Cardiac septum (tissue), 1 donor: ENCODE measurements at regions not wholly inside any gene's neighbourhood (a gene's known extent, or its start where the extent isn't known, plus 50 kb on each side); places are given as distances from the start of the nearest gene placed in this dataset.

Source experiments
- DNase-seq: peaks from one replicate; pipeline ENCODE4 v3.0.0-alpha.2; 2020; ENCODE audit warnings: low spot score
- intact Hi-C: fragments of 100-400 bp; cut with DNase I; formaldehyde crosslinking; loops from one replicate; pipeline ENCODE4 v1.14.0; 2022
- donor health status: DM: no; HTN: no; CAD: no.

GRCh38 chr5:77948476-77948875 is 172.3 kb upstream of the TBCA start:
- DNase-seq = no peak
- intact Hi-C loops = no loop called here

DNA sequence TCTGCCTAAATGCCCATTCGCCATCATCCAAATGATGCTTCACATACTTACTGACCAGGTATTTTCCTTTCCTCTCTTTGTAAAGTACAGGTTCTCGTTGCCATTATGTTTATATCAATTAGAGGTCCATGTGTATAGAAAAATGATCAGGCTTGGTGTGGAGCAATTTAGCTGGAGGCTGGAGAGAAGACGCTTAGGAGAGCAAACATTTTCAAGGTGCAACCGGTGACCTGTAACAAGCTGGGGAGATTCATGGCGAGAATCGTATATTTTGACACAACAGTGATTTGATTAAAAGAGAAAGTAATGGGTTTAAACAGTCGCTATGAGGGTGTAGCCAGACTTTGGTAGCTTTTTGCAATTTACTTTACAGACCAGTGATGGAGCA is 170.9 kb upstream of the TBCA start:
- intact Hi-C loops = no loop called here
- no peak for DNase-seq

DNA sequence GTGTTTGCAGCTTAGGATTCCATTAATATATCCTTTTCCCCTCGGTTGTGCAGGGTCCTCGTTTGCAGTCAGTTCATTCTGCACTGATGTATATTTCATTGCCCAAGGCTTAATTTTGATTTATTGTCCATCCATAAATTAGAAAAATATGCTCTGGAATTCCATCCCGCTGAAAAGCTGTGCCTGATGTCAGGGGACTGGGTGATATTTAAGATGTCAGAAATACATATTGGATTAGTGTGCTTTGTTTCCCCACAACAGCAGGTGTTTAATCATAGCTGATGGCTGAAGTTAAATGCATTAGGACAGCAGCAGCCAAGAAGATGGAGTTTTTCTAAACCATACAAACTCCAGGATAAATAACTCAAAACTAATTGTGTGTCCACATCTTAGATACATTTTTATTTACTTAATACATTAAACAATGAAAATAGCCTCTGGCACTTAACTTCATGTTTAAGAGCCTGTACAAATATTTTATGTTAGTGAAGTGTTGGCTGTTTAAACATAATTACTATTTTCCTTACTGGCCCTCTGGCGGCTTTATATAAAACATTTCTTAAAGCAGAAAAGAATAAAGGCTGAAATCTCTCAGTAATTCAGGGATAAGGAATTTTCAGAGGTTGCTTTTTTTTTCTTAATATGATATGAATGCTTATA is 170.4 kb upstream of the TBCA start:
- intact Hi-C loops = no loop called here
- DNase-seq = no peak

DNA sequence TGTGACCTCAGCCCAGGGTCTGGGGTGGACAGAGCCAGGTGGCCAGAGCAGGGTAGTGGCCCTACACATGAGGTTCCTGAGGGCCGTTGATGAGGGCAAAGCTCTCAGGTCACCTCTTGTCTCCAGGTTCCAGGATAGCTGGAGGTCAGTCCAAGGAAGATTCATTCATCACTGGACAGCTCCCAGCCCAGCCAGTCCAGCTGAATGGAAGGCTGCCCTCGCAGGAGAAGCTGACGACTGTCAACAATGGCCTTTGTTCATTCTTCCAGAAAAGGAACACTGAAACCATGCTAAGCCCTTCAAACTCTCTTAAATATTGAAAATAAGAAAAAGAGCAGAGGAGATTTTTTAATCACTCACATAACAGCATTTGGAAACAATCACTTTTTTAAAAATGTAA is 169.7 kb upstream of the TBCA start:
- intact Hi-C loops = no loop called here
- DNase-seq = no peak

- DNase-seq = no peak
- intact Hi-C loops = no loop called here
Observed at GRCh38 chr5:77944757-77945340, 168.7 kb upstream of the TBCA start.

GRCh38 chr5:77943851-77944250 is 167.7 kb upstream of the TBCA start:
- intact Hi-C loops = no loop called here

GRCh38 chr5:77942578-77943239 is 166.6 kb upstream of the TBCA start:
- no peak for DNase-seq
- intact Hi-C loops = no loop called here

More at GRCh38 chr5:77943851-77944250, 167.7 kb upstream of the TBCA start:
- DNase-seq = no peak

GRCh38 chr5:77937015-77937908 is 161.1 kb upstream of the TBCA start:
- intact Hi-C loops = no loop called here
- no peak for DNase-seq

DNA sequence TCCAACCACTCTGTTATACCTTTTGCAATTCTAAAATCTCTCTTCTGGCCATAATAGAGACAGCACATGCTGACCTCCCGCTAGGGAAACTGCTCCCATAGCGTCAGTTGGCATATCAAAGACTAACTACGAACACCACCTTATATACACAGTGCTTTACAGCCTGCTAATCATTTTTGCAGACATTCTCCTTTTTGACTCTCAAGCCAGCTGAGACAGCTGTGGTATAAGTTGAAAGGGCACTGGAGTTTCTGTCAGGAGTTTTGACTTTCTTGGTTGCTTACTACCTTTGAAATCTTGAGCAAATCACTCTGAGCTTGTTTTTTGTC is 160.2 kb upstream of the TBCA start:
- intact Hi-C loops = no loop called here
- DNase-seq = no peak

GRCh38 chr5:77935506-77936364 is 159.6 kb upstream of the TBCA start:
- intact Hi-C loops = no loop called here
- no peak for DNase-seq

GRCh38 chr5:77928776-77929300 is 152.7 kb upstream of the TBCA start:
- intact Hi-C loops = no loop called here
- DNase-seq = no peak

GRCh38 chr5:77926337-77926736 is 150.2 kb upstream of the TBCA start:
- intact Hi-C loops = no loop called here
- DNase-seq = no peak

- intact Hi-C loops = no loop called here
- no peak for DNase-seq
Observed at GRCh38 chr5:77925503-77925902, 149.4 kb upstream of the TBCA start.

DNA sequence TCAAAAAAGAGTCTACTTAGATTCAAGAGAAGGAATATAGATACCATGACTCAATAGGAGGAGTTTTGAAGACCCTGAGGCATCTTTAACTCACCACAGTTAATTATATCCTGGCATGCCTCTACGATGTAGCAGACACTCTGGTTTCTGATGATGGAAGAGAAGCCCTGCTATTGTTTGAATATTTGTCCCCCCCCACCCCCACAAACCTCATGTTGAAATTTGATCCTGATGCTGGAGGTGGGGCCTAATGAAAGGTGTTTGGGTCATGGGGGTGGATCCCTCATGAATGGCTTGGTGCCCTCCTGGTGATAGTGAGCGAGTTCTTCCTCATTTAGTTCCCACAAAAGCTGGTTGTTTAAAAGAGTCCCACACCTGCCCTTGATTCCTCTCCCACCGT is 147.9 kb upstream of the TBCA start:
- intact Hi-C loops = no loop called here
- no peak for DNase-seq

GRCh38 chr5:77923666-77924065 is 147.5 kb upstream of the TBCA start:
- intact Hi-C loops = no loop called here
- DNase-seq = no peak

DNA sequence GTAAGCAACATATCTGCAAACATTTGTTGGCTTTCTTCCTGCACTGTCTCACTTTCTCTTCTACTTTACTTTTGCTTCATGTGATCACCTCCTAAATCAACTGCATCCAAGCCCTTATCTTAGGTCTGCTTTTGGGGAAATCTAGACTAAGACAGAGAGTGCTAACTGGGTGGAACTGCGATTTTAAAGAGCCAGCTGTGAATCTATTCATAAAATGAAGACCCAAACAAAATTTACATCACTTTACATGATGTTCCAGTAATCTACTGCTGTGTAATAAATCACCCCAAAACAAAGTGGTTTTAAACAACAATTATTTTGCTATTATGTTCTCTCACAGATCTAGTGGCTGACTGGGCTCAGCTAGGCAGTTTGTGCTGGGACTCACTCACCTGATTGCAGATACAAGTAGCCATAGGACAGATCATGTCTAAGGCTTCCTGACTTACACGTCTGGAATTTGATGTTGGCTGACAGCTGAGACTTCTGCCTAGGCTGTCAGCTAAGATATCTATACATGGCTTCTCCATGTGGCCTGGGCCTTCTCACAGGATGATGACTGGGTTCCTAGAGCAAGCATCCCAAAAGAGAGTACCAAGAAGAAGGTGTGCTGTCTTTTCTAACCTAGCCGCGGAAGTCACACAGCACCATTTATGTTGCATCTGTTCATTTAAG is 145.1 kb upstream of the TBCA start:
- intact Hi-C loops = no loop called here
- DNase-seq = no peak

DNA sequence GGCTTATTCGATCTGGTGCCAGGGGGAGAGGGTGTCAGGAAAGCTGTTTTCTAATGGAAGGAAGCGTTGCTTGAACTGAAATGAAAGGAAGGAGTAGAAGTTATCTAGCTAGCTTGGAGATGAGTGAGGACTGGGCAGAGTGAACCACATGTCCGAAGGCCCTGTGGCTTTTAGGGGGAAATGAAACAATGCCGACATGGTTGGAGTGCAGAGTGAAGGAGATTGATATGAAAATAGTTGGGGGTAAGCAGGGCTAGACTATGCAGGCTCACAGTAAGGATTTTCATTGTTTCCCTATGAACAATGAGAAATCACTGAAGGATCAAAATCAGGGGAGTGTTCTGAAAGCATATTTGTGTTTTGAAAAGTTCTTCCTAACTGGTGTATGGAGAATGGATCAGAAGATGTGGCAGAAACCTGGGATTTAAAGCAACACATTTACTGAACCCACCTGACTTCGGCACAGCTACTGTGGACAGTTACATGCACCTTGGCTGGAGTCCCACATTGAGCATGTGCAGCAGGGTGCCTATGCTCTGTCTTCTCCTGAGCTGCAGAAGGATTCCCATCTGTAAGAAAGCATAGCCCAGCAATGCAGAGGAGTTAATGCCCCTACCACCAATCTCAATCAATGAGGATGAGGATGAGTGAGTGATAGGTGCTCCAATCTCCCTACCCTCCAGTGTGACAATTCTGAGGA is 144.4 kb upstream of the TBCA start:
- intact Hi-C loops = no loop called here
- no peak for DNase-seq

DNA sequence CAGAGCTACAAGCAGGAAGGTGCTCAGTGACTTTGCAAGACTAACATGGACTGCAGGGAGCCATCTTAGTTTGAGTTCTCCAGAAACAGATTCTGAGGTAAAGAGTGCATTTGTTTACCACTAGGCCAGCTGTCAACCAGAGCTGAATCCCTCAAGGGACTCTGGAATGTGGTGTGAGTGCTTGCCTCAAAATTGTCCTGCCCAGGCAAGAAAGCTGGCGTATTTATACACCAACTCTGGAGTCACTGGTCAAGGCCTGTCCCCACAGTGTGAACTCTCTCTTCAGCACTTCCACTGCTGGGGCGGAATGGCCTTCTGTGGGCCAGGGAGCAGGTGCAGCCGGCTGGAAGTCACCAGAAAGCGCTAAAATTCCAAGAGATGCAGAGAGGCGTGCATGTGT is 139.2 kb upstream of the TBCA start:
- intact Hi-C loops = no loop called here
- no peak for DNase-seq
